HepG2 (cell line): ENCODE measurements at regions not wholly inside any gene's neighbourhood (a gene's known extent, or its start where the extent isn't known, plus 50 kb on each side); places are given as distances from the start of the nearest gene placed in this dataset.

Experiments
- ATAC-seq: fragments of 200-7000 bp; cut with Tn5 transposase; 3 replicates; pipeline ENCODE4 v1.9.1; 2020; ENCODE audit warnings: mild to moderate bottlenecking, moderate library complexity
- BruUV-seq: library from RNA; stranded (reverse); fragments of 400-500 nt; replicated peaks from 2 replicates; lab custom pipeline; 2021; lab: Mats Ljungman, UMichigan
- CTCF ChIA-PET: fragments of 300-600 bp; formaldehyde crosslinking; extraction: SDS; loops from one replicate; lab custom pipeline; 2021; ENCODE audit warnings: low total read pairs, inconsistent platforms, low intra/inter-chr PET ratio; lab: Yijun Ruan, JAX
- POLR2A ChIA-PET: fragments of 350-600 bp; sonication (Branson Sonifier 250); formaldehyde crosslinking; loops from one replicate; lab custom pipeline; 2020; ENCODE audit warnings: antibody characterized with exemption, inconsistent platforms; lab: Yijun Ruan, JAX
- DNase-seq: peaks from one replicate; pipeline ENCODE4 v3.0.0-alpha.2; 2015; ENCODE audit warnings: low spot score
- FAIRE-seq: peaks from 3 replicates; lab custom pipeline; 2011; peaks lifted over from hg19 to GRCh38; lab: Jason Lieb, UNC
- H2AFZ ChIP-seq: one replicate; pipeline ENCODE4 v1.6.1; 2011; ENCODE audit warnings: low read length, inconsistent platforms
- H3K27ac ChIP-seq: fragments of 300-600 bp; 3 replicates; pipeline ENCODE4 v1.8.0; 2011; ENCODE audit warnings: mixed run types, mild to moderate bottlenecking, mixed read lengths, low read length, inconsistent platforms; ENCODE audit not compliant: insufficient read depth; ENCODE audit errors: extremely low read length
- H3K27me3 ChIP-seq, 2 experiments: fragments of 200-600 bp in 1 of 2; 2 replicates in 1 of 2; 3 replicates in 1 of 2; pipeline versions ENCODE4 v1.6.0 to v1.8.0; 2011; ENCODE audit warnings: low read length in 2 of 2, mild to moderate bottlenecking in 2 of 2, moderate library complexity in 2 of 2, inconsistent platforms in 1 of 2; ENCODE audit not compliant: insufficient read depth in 2 of 2, control insufficient read depth in 1 of 2
- H3K36me3 ChIP-seq, 2 experiments: fragments of 200-600 bp in 1 of 2; replicated peaks in 1 of 2; 2 replicates in 1 of 2; 3 replicates in 1 of 2; pipeline versions ENCODE4 v1.5.1 to v1.8.0; 2011; ENCODE audit warnings: low read length in 2 of 2, inconsistent platforms in 1 of 2; ENCODE audit not compliant: insufficient read depth in 2 of 2, control insufficient read depth in 1 of 2
- H3K4me1 ChIP-seq: 2 replicates; pipeline ENCODE4 v1.5.1; 2012; ENCODE audit warnings: low read length, inconsistent platforms; ENCODE audit not compliant: insufficient read depth
- H3K4me2 ChIP-seq: 2 replicates; pipeline ENCODE4 v1.6.0; 2011; ENCODE audit warnings: low read depth, low read length, inconsistent platforms
- H3K4me3 ChIP-seq, 3 experiments: fragments of 200-600 bp in 1 of 3; sonication (generic), shearing (Covaris generic) in 1 of 3; replicated peaks in 1 of 3; 2 replicates each; pipeline ENCODE4 v1.5.1; 2011 to 2016; ENCODE audit warnings: low read length in 3 of 3, inconsistent platforms in 2 of 3, low read depth in 2 of 3, mild to moderate bottlenecking in 2 of 3, control low read depth in 1 of 3, mixed read lengths in 1 of 3; ENCODE audit not compliant: insufficient read depth in 1 of 3
- H3K79me2 ChIP-seq: one replicate; pipeline ENCODE4 v1.6.1; 2011; ENCODE audit warnings: low read length, inconsistent platforms; ENCODE audit not compliant: insufficient read depth
- H3K9ac ChIP-seq: 2 replicates; pipeline ENCODE4 v1.6.0; 2011; ENCODE audit warnings: mild to moderate bottlenecking, low read depth, low read length, inconsistent platforms; ENCODE audit not compliant: insufficient read depth
- H3K9me3 ChIP-seq: 2 replicates; pipeline ENCODE4 v1.5.1; 2012; ENCODE audit warnings: mild to moderate bottlenecking, low read length
- H4K20me1 ChIP-seq: 2 replicates; pipeline ENCODE4 v1.6.0; 2011; ENCODE audit warnings: inconsistent platforms, mild to moderate bottlenecking, low read length, moderate library complexity; ENCODE audit not compliant: insufficient read depth
- ATM ChIP-seq: fragments of 450-650 bp; IDR thresholded peaks from 2 replicates; pipeline ENCODE4 v1.7.1; 2017; ENCODE audit warnings: mild to moderate bottlenecking, borderline replicate concordance
- CBX5 ChIP-seq: sonication (generic); formaldehyde crosslinking; IDR thresholded peaks from 2 replicates; pipeline ENCODE4 v1.4.0; 2020; ENCODE audit warnings: missing genetic modification reagents, borderline replicate concordance
- GFI1 ChIP-seq: sonication (generic); formaldehyde crosslinking; IDR thresholded peaks from 2 replicates; pipeline ENCODE4 v1.5.0; 2020; ENCODE audit warnings: missing genetic modification reagents, mild to moderate bottlenecking, borderline replicate concordance
- HOMEZ ChIP-seq: IDR thresholded peaks from 2 replicates; pipeline ENCODE4 v1.6.1; 2016; ENCODE audit warnings: low read depth
- KDM5B ChIP-seq: sonication (generic); formaldehyde crosslinking; IDR thresholded peaks from 2 replicates; pipeline ENCODE4 v1.4.0; 2020; ENCODE audit warnings: missing genetic modification reagents, mild to moderate bottlenecking, borderline replicate concordance
- NFAT5 ChIP-seq: sonication (generic); formaldehyde crosslinking; IDR thresholded peaks from 2 replicates; pipeline ENCODE4 v1.4.0; 2020; ENCODE audit warnings: missing genetic modification reagents
- RBM22 ChIP-seq: fragments of 200-400 bp; formaldehyde crosslinking; optimal IDR thresholded peaks from 2 replicates; pipeline ENCODE3; 2017; ENCODE audit warnings: mild to moderate bottlenecking, low read length, moderate library complexity
- ZBTB26 ChIP-seq: IDR thresholded peaks from 2 replicates; pipeline ENCODE4 v1.6.1; 2016; ENCODE audit warnings: missing compliant biosample characterization, missing genetic modification reagents, borderline replicate concordance
- ZBTB42 ChIP-seq: sonication (generic); formaldehyde crosslinking; IDR thresholded peaks from 2 replicates; pipeline ENCODE4 v1.5.0; 2020; ENCODE audit warnings: mild to moderate bottlenecking, missing genetic modification reagents
- ZBTB7B ChIP-seq: sonication (generic); formaldehyde crosslinking; IDR thresholded peaks from 2 replicates; pipeline ENCODE4 v1.4.0; 2020; ENCODE audit warnings: missing genetic modification reagents
- ZGPAT ChIP-seq: IDR thresholded peaks from 2 replicates; pipeline ENCODE4 v1.6.1; 2016; ENCODE audit warnings: mild to moderate bottlenecking
- ZNF614 ChIP-seq: IDR thresholded peaks from 2 replicates; pipeline ENCODE4 v1.6.1; 2018; ENCODE audit warnings: missing biosample characterization, missing genetic modification reagents, inconsistent platforms, borderline replicate concordance
- ZNF670 ChIP-seq: sonication (generic); formaldehyde crosslinking; IDR thresholded peaks from 2 replicates; pipeline ENCODE4 v1.8.0; 2022; ENCODE audit warnings: mild to moderate bottlenecking, missing genetic modification reagents, borderline replicate concordance
- ZNF879 ChIP-seq: sonication (generic); formaldehyde crosslinking; IDR thresholded peaks from 2 replicates; pipeline ENCODE4 v1.8.1; 2023; ENCODE audit warnings: missing genetic modification reagents
- WGBS: methylation state at CpG from one replicate; pipeline ENCODE4 v1.1.6; 2017; ENCODE audit warnings: low lambda C conversion rate; 5-methylcytosine and 5-hydroxymethylcytosine counted together
- in situ Hi-C: cut with HindIII; loops from 2 replicates; pipeline ENCODE4 v1.10.0; 2017; ENCODE audit warnings: low pct_unique_long_range_greater_than_20kb; ENCODE audit not compliant: extremely low pct_ligation_motif_present
- intact Hi-C: fragments of 100-400 bp; cut with micrococcal nuclease; formaldehyde crosslinking; loops from one replicate; pipeline ENCODE4 v1.10.0; 2022; ENCODE audit not compliant: unreplicated experiment

- no peak for FAIRE-seq
- POLR2A ChIA-PET: interaction anchor here (0.6 kb wide), 1 partner anchor 83 kb away, joined by 3 read pairs; no protein-coding TSS in a partner anchor
- TF ChIP-seq ATM (no peak), CBX5 (CRISPR knock-in tag) (no peak), ZGPAT (CRISPR knock-in tag) (no peak), ZNF879 (no peak), KDM5B (CRISPR knock-in tag) (no peak), ZBTB42 (CRISPR knock-in tag) (no peak), ZNF614 (no peak), RBM22 (no peak), NFAT5 (CRISPR knock-in tag) (no peak), ZBTB7B (CRISPR knock-in tag) (no peak), ZNF670 (no peak), ZBTB26 (no peak), HOMEZ (no peak), GFI1 (CRISPR knock-in tag) (no peak)
Observed at GRCh38 chr3:182709306-182709705, 84.0 kb upstream of the ATP11B start.

More at GRCh38 chr3:182709306-182709705, 84.0 kb upstream of the ATP11B start:
- ATAC-seq (no peak), DNase-seq (no peak)
- intact Hi-C loops (no loop called here), in situ Hi-C loops (no loop called here)
- Histone ChIP-seq H3K9ac (no peak overlapping the region), H2AFZ (no peak overlapping the region), H3K36me3 (no peaks in the 10 kb centered on the region), H3K4me2 (no peak overlapping the region), H4K20me1 (no peaks in the 10 kb centered on the region), H3K4me3 (no peak overlapping the region), H3K4me1 (peaks cover 23% of the 10 kb centered on the region), H3K79me2 (no peaks in the 10 kb centered on the region), H3K9me3 (no peaks in the 10 kb centered on the region), H3K27me3 (no peaks in the 10 kb centered on the region; a peak in 1 of 5 replicates), H3K27ac (no peak overlapping the region)
- BruUV-seq: no TSS peak
- 50% methylated on average over 6 of the region's 6 CpGs for WGBS
- CTCF ChIA-PET: no interaction called here
